ENCODE measurements at regions not wholly inside any gene's neighbourhood (a gene's known extent, or its start where the extent isn't known, plus 50 kb on each side); places are given as distances from the start of the nearest gene placed in this dataset.
"Not testable (repeated sequence)": the region's sequence is repeated elsewhere in the genome, so short reads cannot be mapped to it uniquely, and the experiment has no call there.

DNA sequence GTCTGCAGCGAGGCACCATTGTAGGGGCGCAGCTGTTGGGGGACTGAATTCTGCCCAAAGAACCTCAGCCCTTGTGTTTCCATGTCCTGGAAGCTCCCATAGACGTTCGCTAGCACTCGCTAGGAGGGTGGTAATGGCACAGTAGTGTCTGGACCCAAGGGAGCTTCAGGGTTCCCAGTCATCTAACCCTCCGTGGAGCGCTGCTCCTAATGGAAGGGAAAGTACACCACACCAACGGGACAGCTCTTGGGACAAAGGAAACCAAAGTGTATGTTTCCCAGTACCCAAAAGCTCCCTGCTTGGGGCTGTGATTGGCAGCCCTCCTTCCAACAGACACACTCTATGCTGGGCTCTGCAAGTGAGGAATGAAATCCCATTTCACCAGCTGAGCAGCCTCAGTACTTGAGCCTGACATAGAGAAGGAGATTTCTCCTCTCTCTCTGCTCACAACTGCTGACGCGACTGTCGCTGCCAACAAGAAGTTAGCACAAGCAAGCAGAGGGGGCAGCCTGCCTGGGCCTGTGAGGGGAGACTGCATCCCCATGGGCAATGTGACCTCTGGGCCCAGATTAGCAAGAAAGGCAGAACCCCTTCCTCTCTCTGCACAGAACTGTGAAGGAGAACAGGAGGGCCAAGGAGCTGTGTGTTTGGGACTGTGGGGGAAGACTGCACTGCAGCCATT, 67.6 kb upstream of the SMARCAD1 start:
- no peak for DNase-seq
- no peak overlapping the region for H3K27ac Mint-ChIP-seq
- ChIA-PET POLR2A (no interaction called here), CTCF (interaction anchor here (0.9 kb wide), 1 partner anchor 12 kb away, joined by 4 read pairs; no protein-coding TSS in a partner anchor)
- no peaks in the 10 kb centered on the region for H3K36me3 Mint-ChIP-seq (ENCODE audit: low read depth)
- H3K4me1 Mint-ChIP-seq, result no peaks in the 10 kb centered on the region
- H3K9me3 Mint-ChIP-seq, result no peaks in the 10 kb centered on the region
- H3K4me3 Mint-ChIP-seq, result no peak overlapping the region
- peaks cover 9% of the 10 kb centered on the region for H3K27me3 Mint-ChIP-seq

DNA sequence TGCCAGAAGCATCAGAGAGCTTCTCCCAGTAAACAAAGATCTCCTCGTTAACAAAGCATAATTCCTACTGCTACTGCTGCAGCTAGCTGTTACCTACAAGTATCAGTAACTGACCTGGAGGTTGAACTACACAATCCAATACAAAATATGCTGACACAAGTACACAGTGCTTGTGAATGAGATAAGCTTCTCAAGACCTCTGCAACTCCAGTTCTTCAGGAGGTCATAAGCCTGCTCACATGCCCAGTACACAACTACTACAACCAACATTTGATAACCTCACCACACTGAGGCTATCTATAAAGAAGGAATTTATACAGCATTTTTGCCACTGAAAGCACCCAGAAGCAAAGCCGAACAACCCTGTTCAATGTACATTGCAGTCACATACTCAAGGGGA, 66.7 kb upstream of the SMARCAD1 start:
- CTCF ChIA-PET, result interaction anchor here (0.9 kb wide), 1 partner anchor 12 kb away, joined by 4 read pairs; no protein-coding TSS in a partner anchor
- no peak overlapping the region for H3K27ac Mint-ChIP-seq
- peaks cover 9% of the 10 kb centered on the region for H3K27me3 Mint-ChIP-seq
- H3K4me1 Mint-ChIP-seq, result no peaks in the 10 kb centered on the region
- no peak for DNase-seq
- H3K9me3 Mint-ChIP-seq, result no peaks in the 10 kb centered on the region
- H3K36me3 Mint-ChIP-seq (ENCODE audit: low read depth), result no peaks in the 10 kb centered on the region
- no peak overlapping the region for H3K4me3 Mint-ChIP-seq
- POLR2A ChIA-PET, result no interaction called here

DNA sequence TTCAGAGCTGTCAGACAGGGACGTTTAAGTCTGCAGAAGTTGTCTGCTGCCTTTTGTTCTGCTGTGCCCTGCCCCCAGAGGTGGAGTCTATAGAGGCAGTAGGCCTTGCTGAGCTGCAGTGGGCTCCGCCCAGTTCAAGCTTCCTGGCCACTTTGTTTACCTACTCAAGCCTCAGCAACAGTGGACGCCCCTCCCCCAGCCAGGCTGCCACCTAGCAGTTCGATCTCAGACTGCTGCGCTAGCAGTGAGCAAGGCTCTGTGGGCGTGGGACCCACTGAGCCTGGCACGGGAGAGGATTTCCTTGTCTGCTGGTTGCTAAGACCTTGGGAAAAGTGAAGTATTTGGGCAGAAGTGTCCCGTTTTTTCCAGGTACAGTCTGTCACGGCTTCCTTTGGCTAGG, 59.6 kb upstream of the SMARCAD1 start:
- POLR2A ChIA-PET; H3K36me3 Mint-ChIP-seq (ENCODE audit: low read depth); H3K9me3 Mint-ChIP-seq; CTCF ChIA-PET; H3K27ac Mint-ChIP-seq; H3K4me1 Mint-ChIP-seq; H3K4me3 Mint-ChIP-seq; H3K27me3 Mint-ChIP-seq; DNase-seq: not testable (repeated sequence)

DNA sequence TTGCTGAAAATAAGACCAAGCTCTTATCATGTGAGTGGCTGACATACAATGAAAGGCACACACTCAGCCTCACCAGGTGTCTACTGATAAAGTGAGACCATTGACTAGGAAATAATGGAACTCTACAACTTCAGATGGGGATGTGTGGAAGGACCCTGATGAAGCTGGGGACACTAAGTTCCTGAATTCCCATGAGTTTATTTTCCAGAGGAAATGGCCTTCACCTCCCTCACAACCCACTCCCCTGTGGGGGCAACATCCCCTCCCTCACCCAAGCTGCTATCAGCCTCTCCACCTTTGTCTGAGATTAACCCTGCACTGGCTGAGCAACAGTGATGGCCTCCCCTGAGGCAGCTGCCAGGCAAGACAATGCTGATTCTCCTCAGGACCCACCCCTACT, 55.2 kb upstream of the SMARCAD1 start:
- no peak overlapping the region for H3K27ac Mint-ChIP-seq
- no peaks in the 10 kb centered on the region for H3K27me3 Mint-ChIP-seq
- H3K36me3 Mint-ChIP-seq (ENCODE audit: low read depth), result no peaks in the 10 kb centered on the region
- POLR2A ChIA-PET, result no interaction called here
- DNase-seq, result no peak
- no peaks in the 10 kb centered on the region for H3K4me1 Mint-ChIP-seq
- no peak overlapping the region for H3K4me3 Mint-ChIP-seq
- CTCF ChIA-PET, result no interaction called here
- H3K9me3 Mint-ChIP-seq, result no peaks in the 10 kb centered on the region

DNA sequence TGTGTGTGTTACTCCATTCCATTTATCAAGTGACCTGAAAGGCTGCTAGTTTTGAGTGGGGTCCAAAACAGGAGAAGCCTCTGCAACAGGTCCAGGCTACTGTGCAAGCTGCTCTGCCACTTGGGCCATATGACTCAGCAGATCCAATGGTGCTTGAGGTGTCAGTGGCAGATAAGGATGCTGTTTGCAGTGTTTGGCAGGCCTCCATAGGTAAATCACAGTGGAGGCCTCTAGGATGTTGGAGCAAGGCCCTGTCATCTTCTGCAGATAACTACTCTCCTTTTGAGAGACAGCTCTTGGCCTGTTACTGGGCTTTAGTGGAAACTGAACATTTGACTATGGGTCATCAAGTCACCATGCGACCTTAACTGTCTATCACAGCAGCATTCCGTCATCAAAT, 52.3 kb upstream of the SMARCAD1 start:
- CTCF ChIA-PET; H3K4me3 Mint-ChIP-seq; H3K27me3 Mint-ChIP-seq; H3K27ac Mint-ChIP-seq; DNase-seq; POLR2A ChIA-PET; H3K9me3 Mint-ChIP-seq; H3K36me3 Mint-ChIP-seq (ENCODE audit: low read depth); H3K4me1 Mint-ChIP-seq: not testable (repeated sequence)

DNA sequence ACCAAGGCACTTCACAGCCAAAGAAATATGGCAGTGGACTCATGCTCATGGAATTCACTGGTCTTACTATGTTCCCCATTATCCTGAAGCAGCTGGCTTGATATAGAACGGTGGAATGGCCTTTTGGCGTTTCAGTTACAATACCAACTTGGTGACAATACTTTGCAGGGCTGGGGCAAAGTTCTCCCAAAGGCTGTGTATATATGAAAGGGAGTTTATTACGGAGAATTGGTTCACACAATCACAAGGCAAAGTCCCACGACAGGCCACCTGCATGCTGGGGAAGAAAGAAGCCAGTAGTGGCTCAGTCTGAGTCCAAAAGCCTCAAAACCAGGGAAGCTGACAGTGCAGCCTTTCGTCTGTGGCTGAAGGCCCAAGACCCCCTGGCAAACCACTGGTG, 50.8 kb upstream of the SMARCAD1 start:
- no peaks in the 10 kb centered on the region for H3K36me3 Mint-ChIP-seq (ENCODE audit: low read depth)
- POLR2A ChIA-PET, result no interaction called here

More for the DNA sequence above, 50.8 kb upstream of the SMARCAD1 start:
- no peaks in the 10 kb centered on the region for H3K27me3 Mint-ChIP-seq
- no peak for DNase-seq
- no peak overlapping the region for H3K27ac Mint-ChIP-seq
- H3K4me1 Mint-ChIP-seq, result peaks cover 2% of the 10 kb centered on the region
- no peaks in the 10 kb centered on the region for H3K9me3 Mint-ChIP-seq
- H3K4me3 Mint-ChIP-seq, result no peak overlapping the region
- CTCF ChIA-PET, result no interaction called here

All from activated CD4-positive, alpha-beta memory T cell treated with anti-CD3 and anti-CD28 coated beads, Interleukin-2, amount 10 ng/mL, durations not matched to agents 7 days and 5 days (primary cell).